ENCODE measurements at regions not wholly inside any gene's neighbourhood (a gene's known extent, or its start where the extent isn't known, plus 50 kb on each side); places are given as distances from the start of the nearest gene placed in this dataset.

DNA sequence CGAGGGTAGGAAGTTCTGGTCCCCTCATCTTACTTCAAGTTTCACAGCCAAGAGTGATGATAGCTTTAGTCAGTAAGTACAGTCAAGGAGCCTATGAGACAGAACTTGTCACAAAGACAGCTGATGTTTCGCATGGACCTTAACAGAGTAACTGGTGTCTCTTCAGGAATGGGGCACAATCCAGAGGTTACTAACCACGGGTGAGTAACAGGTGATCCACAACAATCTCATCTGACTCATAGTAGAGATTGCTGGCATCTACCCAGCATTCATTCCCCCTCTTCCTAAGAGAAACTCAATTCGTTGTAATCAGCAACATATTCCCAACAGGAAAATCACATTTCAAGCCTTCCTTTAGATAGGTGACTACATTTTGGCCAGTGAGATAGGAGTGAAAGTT is 126.7 kb downstream of the SNX18 start:
- DNase-seq: no peak
- peak; percentile 40; the same call in 1 of the 2 replicates for TF ChIP-seq FOSL2 (IDR thresholded peaks at IDR 0.05; ENCODE audit: borderline replicate concordance, low read depth)
- no peak for TF ChIP-seq MEF2A (IDR thresholded peaks at IDR 0.05; ENCODE audit: borderline replicate concordance, low read depth)
- TF ChIP-seq FOXM1 (IDR thresholded peaks at IDR 0.05; ENCODE audit: low read depth): no peak
- TF ChIP-seq, protein P1, sequence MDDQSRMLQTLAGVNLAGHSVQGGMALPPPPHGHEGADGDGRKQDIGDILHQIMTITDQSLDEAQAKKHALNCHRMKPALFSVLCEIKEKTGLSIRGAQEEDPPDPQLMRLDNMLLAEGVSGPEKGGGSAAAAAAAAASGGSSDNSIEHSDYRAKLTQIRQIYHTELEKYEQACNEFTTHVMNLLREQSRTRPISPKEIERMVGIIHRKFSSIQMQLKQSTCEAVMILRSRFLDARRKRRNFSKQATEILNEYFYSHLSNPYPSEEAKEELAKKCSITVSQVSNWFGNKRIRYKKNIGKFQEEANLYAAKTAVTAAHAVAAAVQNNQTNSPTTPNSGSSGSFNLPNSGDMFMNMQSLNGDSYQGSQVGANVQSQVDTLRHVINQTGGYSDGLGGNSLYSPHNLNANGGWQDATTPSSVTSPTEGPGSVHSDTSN (IDR thresholded peaks at IDR 0.05): peak; percentile 31
- TF ChIP-seq TCF12 (IDR thresholded peaks at IDR 0.05): peak; percentile 40; the same call in 1 of the 2 replicates
- peak; percentile 47; the same call in 1 of the 2 replicates for TF ChIP-seq NFIC (IDR thresholded peaks at IDR 0.05; ENCODE audit: borderline replicate concordance)
- Histone ChIP-seq H2AFZ (ENCODE audit: low read depth) (no peak overlapping the region), H3K36me3 (replicated peaks in 1 of 2; ENCODE audit: control insufficient read depth in 1 of 2, insufficient read depth in 2 of 2, low read length in 1 of 2) (no peaks in the 10 kb centered on the region), H3K4me2 (peak overlapping the region; percentile 25; the same call in 1 of the 2 replicates), H3K27ac (ENCODE audit: low read depth in 2 of 2, low read length in 1 of 2) (peak overlapping the region in 1 of 2 experiments; percentile 63; a peak in 2 of 4 replicates), H3F3A (replicated peaks; ENCODE audit: insufficient read depth) (peaks cover 8% of the 10 kb centered on the region), H4K20me1 (ENCODE audit: insufficient read depth) (no peaks in the 10 kb centered on the region), H3K79me2 (ENCODE audit: insufficient read depth) (no peaks in the 10 kb centered on the region), H3K4me3 (ENCODE audit: low read depth in 2 of 2, low read length in 1 of 2) (no peak overlapping the region), H3K9me3 (no peaks in the 10 kb centered on the region), H3K27me3 (ENCODE audit: insufficient read depth) (no peaks in the 10 kb centered on the region), H3K4me1 (ENCODE audit: control insufficient read depth in 1 of 2, insufficient read depth in 2 of 2, low read depth in 1 of 2, low read length in 1 of 2) (peaks cover 0 to 31% of the 10 kb centered on the region in 2 experiments; a peak in 3 of 4 replicates), H3K9me2 (no peaks in the 10 kb centered on the region), H3K9ac (no peak overlapping the region)
- POLR2A ChIA-PET: no interaction called here
- WGBS (ENCODE audit: low lambda C conversion rate): 24% methylated on average over 4 of the region's 4 CpGs
- CTCF ChIA-PET: no interaction called here

DNA sequence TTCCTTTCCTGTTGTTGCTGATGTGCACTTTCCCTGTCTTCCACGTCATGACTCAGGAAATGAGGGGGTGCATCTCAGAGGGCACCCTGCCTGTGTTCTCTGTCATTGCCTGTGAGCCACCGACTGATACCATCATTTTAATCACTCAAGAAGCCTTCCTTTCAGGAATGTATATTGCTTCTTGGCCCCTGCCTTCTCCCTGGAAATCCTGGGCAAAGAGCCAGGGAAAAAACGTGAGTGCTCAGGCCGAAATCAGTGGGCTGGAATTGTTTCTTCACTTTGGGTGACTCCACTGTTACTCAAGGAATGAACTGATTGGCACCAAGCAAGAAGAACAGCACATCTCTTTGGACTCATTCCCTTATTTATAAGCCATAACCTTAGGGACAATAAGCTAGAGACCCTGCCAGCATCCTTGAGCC is 126.1 kb downstream of the SNX18 start:
- WGBS (ENCODE audit: low lambda C conversion rate): 8% methylated on average over 4 of the region's 4 CpGs
- POLR2A ChIA-PET: no interaction called here
- no peak for DNase-seq
- Histone ChIP-seq H3K36me3 (replicated peaks in 1 of 2; ENCODE audit: control insufficient read depth in 1 of 2, insufficient read depth in 2 of 2, low read length in 1 of 2) (no peaks in the 10 kb centered on the region), H3K4me1 (ENCODE audit: control insufficient read depth in 1 of 2, insufficient read depth in 2 of 2, low read depth in 1 of 2, low read length in 1 of 2) (peaks cover 0 to 31% of the 10 kb centered on the region in 2 experiments; a peak in 3 of 4 replicates), H2AFZ (ENCODE audit: low read depth) (0 out of 2 replicates have a peak overlapping the region, but pooled peaks have one; percentile 3), H4K20me1 (ENCODE audit: insufficient read depth) (no peaks in the 10 kb centered on the region), H3K9me3 (no peaks in the 10 kb centered on the region), H3F3A (replicated peaks; ENCODE audit: insufficient read depth) (peaks cover 8% of the 10 kb centered on the region), H3K9me2 (no peaks in the 10 kb centered on the region), H3K27me3 (ENCODE audit: insufficient read depth) (no peaks in the 10 kb centered on the region), H3K79me2 (ENCODE audit: insufficient read depth) (no peaks in the 10 kb centered on the region), H3K9ac (no peak overlapping the region), H3K4me2 (peak overlapping the region; percentile 25), H3K4me3 (ENCODE audit: low read depth in 2 of 2, low read length in 1 of 2) (no peak overlapping the region), H3K27ac (ENCODE audit: low read depth in 2 of 2, low read length in 1 of 2) (peak overlapping the region in 1 of 2 experiments; percentile 63; a peak in 2 of 4 replicates)
- CTCF ChIA-PET: no interaction called here
- TF ChIP-seq GABPA (IDR thresholded peaks at IDR 0.05; ENCODE audit: low read depth) (no peak), RAD21 (IDR thresholded peaks at IDR 0.05; ENCODE audit: low read length) (no peak), RXRA (IDR thresholded peaks at IDR 0.05; ENCODE audit: borderline replicate concordance, low read depth) (0 out of 2 replicates have a peak, but pooled peaks have one; percentile 31), RCOR1 (IDR thresholded peaks at IDR 0.05; ENCODE audit: low read length) (no peak), TCF12 (IDR thresholded peaks at IDR 0.05) (peak; percentile 69), TEAD4 (IDR thresholded peaks at IDR 0.05; ENCODE audit: borderline replicate concordance, insufficient read depth) (peak; percentile 68; the same call in 1 of the 2 replicates), NFIC (IDR thresholded peaks at IDR 0.05; ENCODE audit: borderline replicate concordance) (peak; percentile 92), RFX5 (IDR thresholded peaks at IDR 0.05; ENCODE audit: low read length) (no peak), SIN3A (IDR thresholded peaks at IDR 0.05; ENCODE audit: borderline replicate concordance, low read depth, low read length) (no peak), FOSL2 (IDR thresholded peaks at IDR 0.05; ENCODE audit: borderline replicate concordance, low read depth) (peak; percentile 34; the same call in 1 of the 2 replicates), EP300 (IDR thresholded peaks at IDR 0.05; ENCODE audit: borderline replicate concordance in 1 of 2, low read depth in 1 of 2, low read length in 1 of 2) (peak in 1 of 2 experiments; percentile 50; a peak in 1 of 4 replicates), MXI1 (IDR thresholded peaks at IDR 0.05; ENCODE audit: low read depth, low read length) (no peak), NRF1 (IDR thresholded peaks at IDR 0.05; ENCODE audit: low read depth, low read length) (no peak), YY1 (IDR thresholded peaks at IDR 0.05; ENCODE audit: low read depth) (no peak)
- TF ChIP-seq, protein P2, sequence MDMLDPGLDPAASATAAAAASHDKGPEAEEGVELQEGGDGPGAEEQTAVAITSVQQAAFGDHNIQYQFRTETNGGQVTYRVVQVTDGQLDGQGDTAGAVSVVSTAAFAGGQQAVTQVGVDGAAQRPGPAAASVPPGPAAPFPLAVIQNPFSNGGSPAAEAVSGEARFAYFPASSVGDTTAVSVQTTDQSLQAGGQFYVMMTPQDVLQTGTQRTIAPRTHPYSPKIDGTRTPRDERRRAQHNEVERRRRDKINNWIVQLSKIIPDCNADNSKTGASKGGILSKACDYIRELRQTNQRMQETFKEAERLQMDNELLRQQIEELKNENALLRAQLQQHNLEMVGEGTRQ (IDR thresholded peaks at IDR 0.05; ENCODE audit: borderline replicate concordance, low read depth, low read length): no peak
- TF ChIP-seq, protein P3, sequence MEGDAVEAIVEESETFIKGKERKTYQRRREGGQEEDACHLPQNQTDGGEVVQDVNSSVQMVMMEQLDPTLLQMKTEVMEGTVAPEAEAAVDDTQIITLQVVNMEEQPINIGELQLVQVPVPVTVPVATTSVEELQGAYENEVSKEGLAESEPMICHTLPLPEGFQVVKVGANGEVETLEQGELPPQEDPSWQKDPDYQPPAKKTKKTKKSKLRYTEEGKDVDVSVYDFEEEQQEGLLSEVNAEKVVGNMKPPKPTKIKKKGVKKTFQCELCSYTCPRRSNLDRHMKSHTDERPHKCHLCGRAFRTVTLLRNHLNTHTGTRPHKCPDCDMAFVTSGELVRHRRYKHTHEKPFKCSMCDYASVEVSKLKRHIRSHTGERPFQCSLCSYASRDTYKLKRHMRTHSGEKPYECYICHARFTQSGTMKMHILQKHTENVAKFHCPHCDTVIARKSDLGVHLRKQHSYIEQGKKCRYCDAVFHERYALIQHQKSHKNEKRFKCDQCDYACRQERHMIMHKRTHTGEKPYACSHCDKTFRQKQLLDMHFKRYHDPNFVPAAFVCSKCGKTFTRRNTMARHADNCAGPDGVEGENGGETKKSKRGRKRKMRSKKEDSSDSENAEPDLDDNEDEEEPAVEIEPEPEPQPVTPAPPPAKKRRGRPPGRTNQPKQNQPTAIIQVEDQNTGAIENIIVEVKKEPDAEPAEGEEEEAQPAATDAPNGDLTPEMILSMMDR (IDR thresholded peaks at IDR 0.05): no peak
- TF ChIP-seq, protein P1 (IDR thresholded peaks at IDR 0.05): peak; percentile 80
- TF ChIP-seq, protein P4, sequence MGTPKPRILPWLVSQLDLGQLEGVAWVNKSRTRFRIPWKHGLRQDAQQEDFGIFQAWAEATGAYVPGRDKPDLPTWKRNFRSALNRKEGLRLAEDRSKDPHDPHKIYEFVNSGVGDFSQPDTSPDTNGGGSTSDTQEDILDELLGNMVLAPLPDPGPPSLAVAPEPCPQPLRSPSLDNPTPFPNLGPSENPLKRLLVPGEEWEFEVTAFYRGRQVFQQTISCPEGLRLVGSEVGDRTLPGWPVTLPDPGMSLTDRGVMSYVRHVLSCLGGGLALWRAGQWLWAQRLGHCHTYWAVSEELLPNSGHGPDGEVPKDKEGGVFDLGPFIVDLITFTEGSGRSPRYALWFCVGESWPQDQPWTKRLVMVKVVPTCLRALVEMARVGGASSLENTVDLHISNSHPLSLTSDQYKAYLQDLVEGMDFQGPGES (IDR thresholded peaks at IDR 0.05; ENCODE audit: low read depth, low read length): no peak
- TF ChIP-seq, protein P5, sequence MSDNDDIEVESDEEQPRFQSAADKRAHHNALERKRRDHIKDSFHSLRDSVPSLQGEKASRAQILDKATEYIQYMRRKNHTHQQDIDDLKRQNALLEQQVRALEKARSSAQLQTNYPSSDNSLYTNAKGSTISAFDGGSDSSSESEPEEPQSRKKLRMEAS (IDR thresholded peaks at IDR 0.05; ENCODE audit: low read depth): no peak

All from SK-N-SH (cell line).